ENCODE measurements at regions not wholly inside any gene's neighbourhood (a gene's known extent, or its start where the extent isn't known, plus 50 kb on each side); places are given as distances from the start of the nearest gene placed in this dataset.

DNA sequence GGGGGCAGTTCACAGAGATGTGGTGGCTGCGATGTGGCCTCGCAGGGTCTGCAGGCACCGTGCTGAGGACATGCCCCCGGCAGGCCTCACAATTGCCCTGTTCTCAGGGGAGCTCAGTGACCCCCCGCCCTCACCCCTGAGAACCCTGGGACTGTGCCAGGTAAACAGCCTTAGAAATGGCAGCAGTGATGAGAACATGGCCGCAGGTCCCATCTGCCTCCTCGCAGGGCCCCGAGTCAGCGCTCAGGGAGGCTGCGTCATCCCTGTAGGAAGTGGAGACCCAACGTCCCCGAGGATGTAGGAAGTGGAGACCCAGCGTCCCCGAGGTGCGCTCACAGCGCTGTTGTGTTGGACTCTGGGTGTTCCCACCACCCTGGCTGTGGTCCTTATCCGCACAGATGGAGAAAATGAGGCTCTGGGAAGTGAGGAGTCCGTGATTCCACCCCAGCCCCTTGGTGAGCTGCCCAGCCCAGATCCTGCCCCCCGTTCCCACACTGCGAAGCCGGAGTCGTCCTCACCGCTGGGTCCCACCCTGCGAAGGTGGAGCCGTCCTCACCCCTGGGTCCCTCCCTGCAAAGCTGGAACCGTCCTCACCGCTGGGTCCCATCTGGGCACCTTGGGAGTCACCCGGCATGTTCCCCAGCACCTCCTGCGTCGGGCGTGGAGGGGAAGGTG, 1086.8 kb downstream of the BRD1 start:
- no peak for DNase-seq (ENCODE audit: low read depth)

DNA sequence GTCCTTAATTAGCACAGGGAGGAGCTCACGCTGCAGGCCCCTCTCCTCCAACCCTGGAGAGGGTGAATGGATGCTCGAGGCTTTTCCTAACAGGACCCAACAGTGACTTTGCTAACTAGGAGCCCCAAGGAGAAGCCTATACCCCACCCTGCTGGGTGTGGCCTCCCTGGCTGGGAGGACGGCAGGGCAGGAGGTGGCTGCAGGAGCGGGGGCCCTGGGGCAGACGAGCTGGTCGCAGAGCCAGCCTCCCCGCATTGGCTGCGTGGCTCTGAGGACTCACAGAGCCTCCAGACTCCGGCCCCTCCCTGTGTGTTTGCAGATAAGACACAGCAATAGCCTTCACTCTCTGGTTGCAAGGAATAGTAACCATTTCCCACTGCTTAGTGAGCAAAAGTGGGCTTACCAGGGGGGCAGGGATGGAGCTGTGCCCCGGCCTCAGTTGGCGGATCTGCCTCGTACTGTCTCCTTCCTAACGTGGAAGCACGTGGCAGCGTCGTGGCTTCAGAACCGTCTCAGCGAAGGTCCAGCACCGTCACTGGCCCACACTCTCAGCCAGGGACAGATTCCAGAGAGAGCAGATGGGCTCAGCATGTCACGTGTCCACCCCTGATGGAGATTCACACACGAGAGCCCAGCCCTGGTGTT, 1087.5 kb downstream of the BRD1 start:
- no peak for DNase-seq (ENCODE audit: low read depth)

DNA sequence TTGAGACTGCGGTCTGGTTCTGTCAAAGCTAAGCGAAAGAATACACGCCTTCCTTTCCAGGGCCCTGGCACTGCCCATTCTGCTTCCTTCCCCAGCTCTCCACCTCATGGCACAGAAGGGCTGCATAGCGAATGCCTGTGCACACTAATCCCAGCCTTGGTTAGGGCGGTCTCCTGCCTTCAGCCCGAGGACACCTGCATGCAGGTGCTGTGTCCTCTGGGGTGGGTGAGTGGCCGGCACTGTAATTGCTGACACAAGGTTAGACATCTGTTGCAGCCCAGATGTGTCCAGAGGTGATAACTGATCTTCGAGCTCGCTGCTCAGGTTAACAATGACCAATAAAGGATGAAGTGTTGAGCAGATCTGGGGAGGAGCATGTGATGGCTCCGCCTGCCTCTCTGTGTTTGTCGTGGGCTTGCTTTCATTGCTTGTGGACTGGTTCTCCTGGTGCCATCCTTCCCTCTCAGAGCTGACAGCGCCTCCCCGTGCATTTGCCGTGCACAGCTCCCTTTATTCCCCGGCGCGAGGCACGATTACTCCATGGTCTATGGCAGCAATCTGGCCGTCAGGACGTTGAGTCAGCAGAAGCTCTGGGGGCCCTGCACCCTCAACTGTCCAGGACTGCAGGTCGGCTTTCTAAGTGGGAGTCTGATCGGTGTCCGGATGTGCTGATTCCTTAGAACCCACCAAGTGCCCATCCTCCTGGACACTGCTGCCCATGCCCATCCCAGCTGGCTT, 1088.2 kb downstream of the BRD1 start:
- DNase-seq (ENCODE audit: low read depth): no peak

DNA sequence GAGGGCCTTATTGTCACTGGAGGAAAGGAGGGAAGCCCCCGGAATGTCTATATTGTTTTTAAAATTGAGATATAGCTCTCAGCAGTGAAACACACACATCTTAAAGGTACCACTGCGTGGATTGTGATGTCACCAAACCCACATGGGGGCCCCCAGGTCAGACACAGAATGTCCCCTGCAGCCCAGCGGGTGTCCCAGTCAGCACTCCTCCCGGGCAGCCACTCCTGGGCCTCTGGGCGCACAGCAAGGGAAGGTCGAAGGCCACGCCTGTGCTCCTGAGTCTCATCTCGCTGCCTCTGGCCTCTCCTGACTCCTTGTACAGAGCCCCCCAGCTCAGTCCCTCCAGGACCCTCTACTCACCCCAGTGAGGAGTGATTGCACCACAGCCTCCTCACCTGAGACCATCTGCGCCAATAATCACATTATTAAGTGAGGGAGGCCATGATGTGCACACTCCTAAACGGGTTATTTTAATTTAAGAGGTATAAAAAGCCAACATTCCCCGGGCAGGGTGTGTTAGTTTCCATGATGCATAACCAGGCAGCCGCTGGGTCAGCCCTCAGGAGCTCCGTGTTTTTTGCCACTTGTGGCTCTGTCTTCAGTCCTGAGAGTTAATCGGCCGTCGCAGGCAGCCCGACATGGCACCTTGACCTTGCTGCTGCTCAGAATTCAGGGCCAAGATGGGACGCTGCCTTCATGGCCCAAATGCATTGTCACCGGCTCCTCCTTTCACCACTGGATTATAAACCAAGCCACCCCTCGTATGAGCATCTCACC, 1089.3 kb downstream of the BRD1 start:
- DNase-seq (ENCODE audit: low read depth): no peak

DNA sequence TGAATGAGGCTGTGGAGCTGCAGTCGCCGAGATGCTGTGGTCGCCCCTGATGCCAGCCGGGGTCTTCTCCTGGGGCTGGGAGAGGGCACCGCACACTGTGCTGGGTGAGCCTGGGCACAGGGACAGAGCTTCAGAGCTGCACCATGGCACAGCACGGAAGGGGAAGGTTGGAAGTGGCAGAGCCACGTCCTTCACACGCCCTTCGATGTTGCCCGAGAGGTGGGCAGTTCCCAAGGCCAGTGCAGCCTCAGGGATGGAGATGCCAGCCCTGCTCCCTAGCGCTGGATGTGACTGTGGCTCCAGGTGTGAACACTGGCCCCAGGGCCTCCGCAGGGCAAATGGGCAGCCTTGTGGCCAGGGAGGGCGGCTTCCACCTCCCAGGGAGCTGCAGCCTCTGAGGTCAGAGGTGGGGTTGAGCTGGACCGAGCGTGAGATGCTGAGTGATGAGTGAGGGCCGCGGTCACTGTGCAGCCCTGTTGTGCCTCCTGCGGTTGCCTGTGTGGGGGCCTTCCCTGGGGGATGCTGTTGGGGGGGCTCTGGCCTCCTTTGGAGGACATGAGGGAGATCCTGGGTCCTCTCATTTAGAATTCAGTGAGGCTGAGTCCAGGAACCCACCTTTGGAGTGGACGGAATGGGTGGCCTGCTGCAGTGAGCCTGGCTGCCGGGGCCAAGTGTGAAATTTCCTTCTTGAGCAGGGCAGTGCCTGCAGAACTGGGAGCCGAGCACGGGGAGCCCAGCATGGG, 1090.0 kb downstream of the BRD1 start:
- DNase-seq (ENCODE audit: low read depth): no peak

DNA sequence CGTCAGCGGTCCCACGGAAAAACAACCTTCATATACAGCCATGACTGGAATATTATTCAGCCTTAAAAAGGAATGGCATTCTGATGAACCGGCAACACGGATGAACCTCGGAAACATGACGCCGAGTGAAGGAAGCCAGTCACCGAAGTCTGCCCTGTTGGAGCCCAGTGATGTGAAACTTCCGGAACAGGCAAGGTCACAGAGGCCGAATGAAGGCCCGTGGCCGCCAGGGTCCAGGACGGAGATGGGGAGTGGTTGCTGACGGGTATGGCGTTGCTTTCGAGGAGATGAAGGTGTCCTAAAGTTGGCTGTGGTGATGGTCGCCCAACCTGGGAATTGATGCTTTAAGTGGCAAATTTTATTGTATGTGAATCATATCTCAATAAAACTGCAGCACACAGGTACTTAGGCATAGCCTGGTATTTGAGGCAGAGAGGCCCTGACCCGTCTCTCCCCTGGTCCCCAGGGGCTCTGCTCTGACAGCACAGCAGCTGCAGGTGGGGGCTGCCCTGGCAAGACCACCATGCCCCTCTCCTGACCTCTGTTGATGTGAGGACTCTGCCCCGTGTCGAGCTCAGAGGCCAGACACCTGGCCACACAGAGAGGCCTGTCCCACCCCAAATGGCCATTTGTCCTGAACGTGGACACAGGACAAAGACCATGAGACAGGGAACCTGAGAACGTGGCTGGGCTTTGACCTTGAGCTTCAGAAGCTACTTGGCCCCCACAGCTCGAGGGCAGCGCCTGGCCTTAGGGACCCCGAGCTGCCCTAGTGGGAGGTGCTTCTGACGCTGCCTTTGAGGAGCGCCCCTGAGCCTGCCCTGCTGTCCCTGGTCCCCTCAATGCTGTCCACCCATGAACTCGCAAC, 1090.8 kb downstream of the BRD1 start:
- no peak for DNase-seq (ENCODE audit: low read depth)

DNA sequence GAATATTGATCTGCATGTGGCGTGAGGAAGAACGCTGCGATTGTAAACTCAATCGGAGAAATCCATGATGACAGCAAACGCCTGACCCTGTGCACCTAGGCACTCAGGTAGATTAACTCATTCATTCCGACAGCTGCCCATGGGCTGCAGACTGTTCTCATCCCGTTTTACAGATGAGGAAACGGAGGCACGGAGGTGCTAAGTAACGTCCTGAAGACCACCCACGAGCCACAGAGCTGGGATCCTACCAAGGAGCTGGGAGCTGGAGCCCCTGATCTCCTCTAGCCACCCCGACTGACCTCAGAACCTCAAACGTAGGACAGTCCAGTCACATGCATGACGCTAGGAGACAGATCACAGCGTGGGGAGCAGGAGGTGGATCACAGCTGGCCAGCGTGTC, 1092.7 kb downstream of the BRD1 start:
- no peak for DNase-seq (ENCODE audit: low read depth)

DNA sequence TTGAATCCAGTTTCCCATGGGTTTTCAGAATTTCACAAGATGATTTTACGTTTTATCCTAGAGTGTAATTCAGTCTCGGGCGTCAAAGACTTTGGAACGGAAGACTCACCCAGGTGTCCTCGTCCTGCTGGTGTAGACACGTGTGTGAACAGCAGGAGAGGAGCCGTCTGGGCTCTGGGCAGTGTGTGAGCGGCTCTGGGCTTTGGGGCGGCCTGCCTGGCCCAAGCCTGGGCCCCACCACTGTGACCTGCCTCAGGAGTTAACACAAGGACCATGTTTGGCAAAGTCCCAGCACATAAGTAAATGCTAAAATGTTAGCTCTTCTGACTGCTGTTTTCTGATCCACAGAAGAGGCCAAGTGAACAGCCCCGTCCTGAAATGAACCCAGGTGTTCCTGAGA, 1093.3 kb downstream of the BRD1 start:
- DNase-seq (ENCODE audit: low read depth): no peak

DNA sequence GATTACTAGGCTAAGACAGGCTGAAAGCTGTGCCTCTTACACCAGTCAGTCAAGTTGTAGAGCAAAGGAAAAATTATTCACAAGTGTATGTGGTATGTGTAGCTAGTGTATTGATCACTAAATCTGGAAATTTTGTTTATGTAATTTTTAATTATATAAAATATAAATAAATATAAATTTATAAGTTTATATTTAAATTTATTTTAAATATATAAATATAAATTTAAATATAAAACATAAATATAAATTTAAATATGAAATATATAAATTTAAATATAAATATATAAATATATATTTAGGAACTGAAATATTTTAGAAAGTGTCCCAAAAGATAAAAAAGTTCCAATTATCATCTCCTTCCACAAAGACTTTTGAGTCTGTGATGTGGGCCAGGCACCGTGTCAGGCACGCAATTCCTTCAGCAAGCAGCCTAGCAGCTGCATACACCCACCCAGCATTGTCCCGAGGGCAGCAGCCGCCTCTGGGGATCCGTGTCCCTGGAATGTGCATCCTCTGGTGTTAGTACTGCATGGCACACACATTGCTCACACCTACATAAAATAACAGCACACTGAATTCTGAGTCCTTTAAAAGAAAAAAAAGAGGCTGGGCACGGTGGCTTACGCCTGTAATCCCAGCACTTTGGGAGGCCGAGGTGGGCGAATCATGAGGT, 1098.0 kb downstream of the BRD1 start:
- no peak for DNase-seq (ENCODE audit: low read depth)

DNA sequence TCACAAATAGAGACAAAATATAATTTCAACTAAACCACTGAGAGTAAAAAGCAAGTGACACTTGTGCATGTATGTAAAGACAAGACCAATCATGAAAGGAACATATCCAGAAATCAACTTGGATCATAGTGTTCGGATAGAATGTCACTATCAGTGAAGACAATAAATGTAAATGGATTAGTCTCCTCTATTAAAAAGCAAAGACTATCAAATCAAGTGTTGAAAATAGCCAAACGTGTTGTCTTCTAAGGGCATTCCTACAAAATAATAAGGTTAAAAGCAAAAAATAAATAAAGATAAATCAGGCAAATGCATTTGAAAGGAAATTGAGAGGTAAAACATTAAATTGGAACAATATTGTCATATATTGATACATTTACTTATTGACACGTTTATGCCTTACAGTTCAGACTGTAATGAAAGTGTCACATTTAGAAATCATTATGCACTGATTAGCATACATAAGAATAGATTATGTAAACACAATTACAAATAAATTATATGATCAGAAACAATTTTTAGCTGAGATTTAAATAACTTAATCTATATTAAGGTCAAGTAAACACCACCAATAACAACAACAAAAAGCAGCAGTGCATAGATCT, 1100.1 kb downstream of the BRD1 start:
- no peak for DNase-seq (ENCODE audit: low read depth)

DNA sequence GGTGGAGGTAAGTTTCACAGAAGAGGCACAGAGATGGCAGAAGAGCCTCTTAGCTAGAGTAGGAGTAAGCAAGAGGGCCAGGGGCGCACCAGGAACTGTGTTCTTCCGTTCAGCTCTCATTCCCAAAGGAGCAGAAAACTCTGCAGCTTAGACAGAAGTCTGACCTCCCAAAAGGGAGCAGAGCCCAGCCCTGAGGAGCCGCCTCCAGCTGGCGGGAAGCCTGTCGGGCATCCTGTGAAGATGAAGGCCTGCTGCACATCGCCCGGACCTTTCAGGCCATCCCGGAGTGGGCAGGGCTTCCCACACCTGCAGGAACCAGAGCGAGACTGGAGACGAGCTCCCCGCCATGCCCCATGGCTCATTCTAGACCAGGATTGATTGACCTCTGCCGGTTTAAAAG, 1102.8 kb downstream of the BRD1 start:
- no peak for DNase-seq (ENCODE audit: low read depth)

DNA sequence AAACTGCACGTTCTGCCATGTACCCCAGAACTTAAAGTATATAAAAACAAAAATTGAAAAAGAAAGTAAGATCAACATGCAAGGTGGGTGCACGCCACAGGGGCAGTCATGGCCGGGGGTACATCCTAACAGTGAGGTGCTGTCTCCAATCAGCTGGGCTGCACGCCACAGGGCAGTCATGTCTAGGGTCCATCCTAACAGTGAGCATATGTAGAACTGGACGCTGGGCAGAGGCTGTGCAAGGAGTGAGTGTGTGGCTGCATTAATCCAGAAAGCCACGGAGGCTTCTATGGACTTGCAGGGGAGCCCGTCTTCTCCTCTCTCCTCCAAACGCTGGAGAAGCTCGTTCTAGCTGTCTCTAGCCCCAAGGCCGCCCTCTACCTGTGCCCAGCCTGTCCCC, 1105.0 kb downstream of the BRD1 start:
- DNase-seq (ENCODE audit: low read depth): no peak

DNA sequence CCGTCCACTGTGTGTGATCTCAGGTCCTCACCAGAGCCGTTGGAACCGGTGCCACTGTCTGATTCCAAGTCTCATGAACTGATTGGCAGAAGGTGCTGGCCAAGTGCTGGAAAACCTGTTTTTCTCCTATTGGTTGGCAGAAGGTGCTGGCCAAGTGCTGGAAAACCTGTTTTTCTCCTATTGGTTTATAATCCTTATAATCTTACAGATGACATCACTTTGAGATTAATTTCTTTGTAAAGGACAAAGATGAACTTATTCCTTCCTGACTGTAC, 1106.3 kb downstream of the BRD1 start:
- DNase-seq (ENCODE audit: low read depth): no peak

DNA sequence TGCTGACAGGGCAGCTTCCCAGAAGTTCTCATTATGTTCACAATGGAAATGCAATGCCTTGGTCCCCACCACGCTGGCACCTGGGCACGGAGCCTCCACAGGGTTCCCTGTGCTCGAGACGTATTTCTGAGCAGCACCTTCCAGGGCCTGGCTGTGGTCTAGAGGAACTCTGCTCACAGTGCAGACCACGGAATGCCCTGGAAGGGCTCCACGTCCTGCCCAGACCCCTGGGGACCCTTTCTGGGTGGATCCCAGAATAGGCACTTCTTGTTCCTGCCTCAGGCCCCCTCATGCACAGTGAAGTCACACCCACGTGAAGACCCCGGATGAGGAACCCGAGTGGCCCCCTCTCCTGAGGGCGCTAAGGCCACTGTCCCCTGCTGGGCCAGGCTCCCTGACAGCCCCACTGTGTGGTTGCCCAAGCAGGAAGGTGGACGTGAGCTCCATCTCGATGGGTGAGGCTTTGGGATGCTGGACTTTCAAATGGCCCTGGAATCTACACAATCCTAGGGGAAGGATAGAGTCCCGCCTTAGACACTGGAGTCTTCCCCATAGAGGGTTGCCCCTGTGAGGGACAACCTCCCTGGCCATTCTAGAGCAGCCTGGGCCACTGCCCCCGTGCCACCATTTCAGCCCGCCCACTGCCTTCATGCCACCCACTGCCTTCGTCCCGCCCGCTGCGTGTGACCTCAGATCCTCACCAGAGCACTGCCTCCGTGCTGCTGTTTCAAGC, 1106.8 kb downstream of the BRD1 start:
- DNase-seq (ENCODE audit: low read depth): no peak

DNA sequence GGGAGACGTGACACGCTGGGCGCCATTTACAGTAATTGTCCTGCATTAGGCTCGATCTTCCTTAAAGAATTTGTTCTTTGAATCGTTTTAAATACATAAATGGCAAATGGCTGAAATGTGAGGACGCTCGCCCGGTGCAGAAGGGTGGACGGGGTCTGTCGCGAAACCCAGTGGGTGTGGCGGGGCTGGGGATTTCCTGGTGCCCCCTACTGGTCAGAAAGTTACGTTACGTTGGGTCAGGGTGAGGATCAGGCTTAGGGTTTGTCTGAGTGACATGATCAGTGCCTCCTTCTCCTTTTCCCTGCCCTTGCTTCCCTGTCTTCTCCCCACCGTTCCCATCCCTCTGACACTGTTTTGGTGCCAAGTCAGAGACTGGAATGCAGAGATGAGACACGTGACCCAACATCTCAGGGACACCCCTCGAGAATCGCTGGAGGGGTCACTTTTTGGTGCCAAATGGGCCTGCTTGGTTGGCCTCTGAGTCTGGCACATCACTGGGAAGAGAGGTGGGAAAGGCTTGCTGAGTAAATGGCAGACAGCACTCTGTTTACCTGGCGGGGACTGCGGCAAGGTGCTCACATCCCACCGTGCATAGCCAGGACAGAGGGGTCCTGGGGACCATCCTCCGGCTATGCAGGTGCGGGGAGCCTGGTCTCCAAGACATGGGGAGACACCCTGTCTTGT, 1107.6 kb downstream of the BRD1 start:
- no peak for DNase-seq (ENCODE audit: low read depth)

DNA sequence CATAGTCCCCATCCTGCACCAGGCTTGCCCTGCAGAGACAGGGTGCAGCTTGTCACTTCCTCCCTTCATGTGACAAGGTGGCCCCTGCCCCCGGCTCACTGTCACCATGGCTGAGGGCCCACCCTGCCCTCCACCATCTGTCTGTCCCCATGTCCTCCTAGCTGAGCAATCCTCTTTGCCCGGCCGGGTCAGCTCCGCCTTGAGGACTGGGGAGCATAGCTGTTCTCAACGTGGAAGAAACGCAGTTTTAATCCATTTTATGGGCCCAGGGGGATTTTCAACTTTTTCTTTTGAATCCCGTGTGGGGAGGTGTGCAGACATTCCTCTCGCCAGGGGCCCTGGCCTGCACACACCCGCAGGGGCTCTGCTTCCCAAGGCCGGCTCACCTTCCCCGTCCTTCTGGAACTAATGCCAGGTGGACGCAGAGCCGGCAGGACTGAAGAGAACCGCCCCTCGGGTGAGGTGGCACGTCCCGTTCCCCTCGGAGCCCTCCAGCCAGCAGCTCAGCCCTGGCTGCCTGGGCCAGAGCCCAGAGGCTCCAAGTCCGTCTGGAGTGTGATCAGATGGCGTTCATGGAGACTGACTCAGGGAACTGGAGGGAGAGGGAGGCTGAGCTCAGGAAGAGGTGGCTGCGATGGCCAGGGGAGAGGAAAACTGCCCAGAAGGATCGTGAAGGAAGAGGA, 1108.7 kb downstream of the BRD1 start:
- no peak for DNase-seq (ENCODE audit: low read depth)
